GM18873 (cell line): ENCODE measurements at regions not wholly inside any gene's neighbourhood (a gene's known extent, or its start where the extent isn't known, plus 50 kb on each side); places are given as distances from the start of the nearest gene placed in this dataset.

Experiments
- ATAC-seq: cut with Tn5 transposase; IDR thresholded peaks from one replicate; pipeline ENCODE4 v1.9.1; 2021; ENCODE audit warnings: mild to moderate bottlenecking, moderate library complexity, moderate number of reproducible peaks; ENCODE audit not compliant: unreplicated experiment, low FRiP score

DNA sequence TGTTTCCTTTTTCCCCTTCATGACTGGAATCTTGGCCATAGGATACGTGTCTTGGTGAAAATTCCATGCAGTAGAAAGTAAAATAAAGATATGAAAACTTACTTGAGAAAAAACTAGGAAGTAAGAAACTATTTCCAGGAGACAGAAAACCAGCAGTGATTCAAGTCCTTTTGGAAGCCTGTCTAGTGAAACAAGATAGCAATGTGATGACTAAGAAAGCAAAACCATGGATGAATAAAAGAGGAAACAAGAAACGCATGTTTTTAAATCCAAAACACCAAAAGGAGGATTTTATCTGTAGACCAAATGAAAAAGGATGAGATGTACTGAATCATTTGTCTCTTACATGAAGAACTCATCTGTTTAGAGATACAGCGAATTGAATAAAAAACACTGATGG is 1430.0 kb downstream of the ARAP2 start:
- ATAC-seq = no peak

DNA sequence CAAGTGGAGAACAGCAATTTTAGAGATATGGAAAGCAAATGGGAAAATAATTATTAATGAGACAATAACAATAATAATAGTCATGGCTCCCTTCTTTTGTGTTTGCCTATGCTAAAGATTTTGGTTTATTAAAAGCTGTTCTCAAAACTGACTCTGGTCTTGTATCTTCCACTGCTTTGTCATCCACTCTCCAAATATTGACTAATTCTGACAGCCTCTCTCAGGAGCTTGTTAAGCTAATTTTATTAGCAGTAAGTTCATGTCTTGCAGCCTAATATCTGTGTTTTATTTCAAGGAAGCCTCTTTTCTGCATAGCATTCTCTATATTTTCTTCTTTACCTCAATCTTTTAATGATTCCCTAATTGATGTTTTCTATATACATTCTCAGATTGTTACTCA is 1419.8 kb downstream of the ARAP2 start:
- ATAC-seq = no peak

DNA sequence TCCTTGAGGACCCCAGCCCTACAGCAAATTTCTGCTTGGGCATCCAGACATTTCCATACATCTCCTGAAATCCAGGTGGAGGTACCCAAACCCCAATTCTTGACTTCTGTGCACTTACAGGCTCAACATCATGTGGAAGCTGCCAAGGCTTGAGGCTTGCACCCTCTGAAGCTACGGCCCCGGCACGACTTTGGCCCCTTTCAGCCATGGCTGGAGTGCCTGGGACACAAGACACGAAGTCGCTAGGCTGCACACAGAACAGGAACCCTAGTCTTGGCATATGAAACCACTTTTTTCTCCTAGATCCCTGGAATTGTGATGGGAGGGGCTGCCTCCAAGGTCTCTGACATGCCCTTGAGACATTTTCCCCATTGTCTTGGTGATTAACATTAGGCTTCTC is 1417.7 kb downstream of the ARAP2 start:
- ATAC-seq = no peak

DNA sequence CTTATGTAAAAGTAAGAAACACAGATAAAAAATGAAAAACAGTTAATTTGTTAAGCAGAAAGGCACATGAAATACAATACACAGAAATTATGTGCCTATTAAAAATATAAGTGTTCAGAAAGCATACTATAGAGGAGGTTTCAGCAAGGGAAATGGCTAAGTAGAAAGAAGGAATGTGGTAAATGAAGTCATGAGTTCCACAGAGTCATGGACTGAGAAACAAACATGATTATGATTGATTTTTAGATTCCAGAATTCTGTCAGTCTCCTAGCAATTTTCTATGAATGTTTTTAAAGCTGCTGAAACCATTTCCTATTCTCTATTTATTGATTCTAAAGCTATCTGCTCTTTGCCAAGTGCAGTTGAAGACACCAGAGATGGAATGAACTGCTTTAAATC is 1398.4 kb downstream of the ARAP2 start:
- ATAC-seq = no peak

DNA sequence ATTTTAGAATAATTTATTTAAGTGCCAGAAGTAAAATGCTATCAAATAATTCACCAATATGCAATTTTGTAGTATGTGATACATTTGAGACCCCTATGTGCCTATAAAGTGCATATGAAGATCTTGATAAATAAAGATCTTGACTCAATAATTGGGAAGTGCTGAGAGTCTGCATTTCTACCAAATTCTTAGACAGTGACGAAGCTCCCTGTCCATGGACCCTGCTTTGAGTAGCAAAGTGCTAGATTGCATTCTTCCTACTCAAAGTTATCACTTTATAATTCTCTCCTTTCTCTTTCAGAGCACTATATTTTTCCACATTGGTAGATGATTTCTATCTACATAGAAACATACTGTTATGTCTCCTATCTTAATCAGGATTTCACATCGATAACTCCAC is 1393.9 kb downstream of the ARAP2 start:
- no peak for ATAC-seq

DNA sequence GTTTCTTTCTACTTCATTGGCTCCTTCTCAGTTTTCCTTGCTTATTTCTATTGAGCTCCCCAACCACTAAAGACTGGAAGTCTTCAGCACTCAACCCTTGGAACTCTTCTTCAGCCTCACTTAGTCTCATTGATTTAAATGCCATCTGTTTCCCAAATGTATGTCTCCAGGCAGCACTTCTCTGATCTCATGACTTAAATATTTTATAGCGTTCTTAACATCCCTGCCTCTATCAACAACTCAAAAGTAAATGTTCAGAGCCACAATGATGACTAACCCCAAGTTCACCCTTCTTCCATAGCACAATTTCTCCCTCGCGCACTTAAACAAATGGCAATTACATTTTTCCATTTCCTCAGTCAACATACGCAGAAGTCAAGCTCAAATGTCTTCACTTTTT is 1393.3 kb downstream of the ARAP2 start:
- ATAC-seq = no peak

DNA sequence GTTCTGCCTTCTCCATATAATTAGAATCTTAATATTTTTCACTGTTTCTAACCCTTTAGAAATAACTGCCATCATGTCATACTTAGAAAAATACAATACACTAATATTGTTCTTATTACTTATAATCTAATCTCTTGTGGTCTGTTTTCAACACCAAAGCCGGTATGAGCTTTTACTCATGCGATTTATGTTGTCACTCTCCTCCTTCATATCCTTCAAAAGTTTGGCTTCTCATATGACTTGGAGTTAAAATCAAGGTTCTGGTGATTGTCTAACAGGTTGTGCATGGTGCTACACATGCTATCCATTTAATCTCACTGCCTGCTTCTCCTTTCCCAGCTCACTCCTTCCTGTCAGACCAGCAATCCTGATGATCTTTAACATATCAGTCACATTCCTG is 1392.9 kb downstream of the ARAP2 start:
- no peak for ATAC-seq

DNA sequence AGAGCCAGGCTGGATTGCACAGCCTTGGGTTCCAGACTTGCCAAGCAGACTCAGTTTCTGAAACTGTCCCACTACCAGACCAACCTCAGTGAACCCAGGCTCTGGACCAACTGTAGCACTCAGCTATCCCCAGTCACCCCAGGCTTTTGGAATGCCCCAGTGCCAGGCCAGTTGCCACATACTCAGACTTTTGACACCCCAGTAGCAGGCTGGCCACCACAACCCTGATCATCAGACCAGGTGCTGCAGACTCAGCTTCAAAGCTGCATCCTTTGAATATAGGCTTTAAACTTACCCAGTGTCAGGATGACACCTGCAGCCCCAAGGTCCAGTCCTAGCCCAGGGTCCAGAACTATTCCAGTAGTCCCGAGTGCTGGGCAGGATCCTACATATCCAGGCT is 1389.9 kb downstream of the ARAP2 start:
- no peak for ATAC-seq

DNA sequence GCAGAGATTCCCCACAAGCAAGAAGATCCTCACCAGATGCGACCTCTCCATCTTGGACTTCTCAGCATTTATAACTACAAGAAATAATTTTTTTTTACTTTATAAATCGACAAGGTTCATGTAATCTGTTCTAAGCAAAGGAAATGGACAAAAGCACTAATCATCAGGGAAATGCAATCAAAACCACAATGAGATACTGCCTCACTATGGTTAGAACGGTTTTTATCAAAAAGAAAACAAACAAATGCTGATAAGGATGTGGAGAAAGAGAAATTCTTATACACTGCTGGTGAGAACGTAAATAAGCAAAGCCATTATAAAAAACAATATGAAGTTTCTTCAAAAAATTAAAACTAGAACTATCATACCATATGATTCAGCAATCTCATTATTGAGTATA is 1382.6 kb downstream of the ARAP2 start:
- no peak for ATAC-seq

DNA sequence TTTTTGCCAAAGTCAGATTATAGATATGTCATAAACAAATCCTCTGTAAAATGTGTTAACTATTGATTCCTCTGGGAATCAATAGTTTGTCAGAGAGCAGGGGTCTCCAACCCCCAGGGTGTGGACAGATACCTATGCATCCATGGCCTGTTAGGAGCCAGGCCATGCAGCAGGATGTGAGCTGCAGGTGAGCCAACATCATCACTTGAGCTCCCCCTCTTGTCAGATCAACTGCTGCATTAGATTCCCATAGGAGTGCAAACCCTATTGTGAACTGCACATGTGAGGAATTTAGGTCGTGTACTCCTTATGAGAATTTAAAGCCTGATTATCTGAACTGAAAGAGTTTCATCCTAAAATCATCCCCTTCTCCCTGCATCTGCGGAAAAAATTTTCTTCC is 1365.4 kb downstream of the ARAP2 start:
- ATAC-seq = no peak

DNA sequence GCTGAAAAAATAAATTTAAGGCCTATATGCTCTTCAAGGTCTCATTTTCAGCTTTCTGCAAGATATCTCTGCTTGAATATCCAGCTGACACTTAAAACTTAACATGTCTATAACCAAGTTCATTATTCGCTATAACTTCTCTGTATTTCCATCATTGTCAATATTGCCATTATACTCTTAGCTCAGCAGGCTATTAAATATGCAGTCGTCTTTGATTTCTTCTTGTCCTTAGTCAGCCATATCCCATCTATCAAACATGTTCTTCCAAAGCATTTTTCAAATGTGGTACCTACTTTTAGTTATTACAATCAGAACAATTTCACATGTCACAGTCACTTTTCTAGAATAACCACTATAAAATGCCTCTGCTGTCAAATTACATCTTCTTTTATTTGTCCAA is 1364.1 kb downstream of the ARAP2 start:
- ATAC-seq = no peak

DNA sequence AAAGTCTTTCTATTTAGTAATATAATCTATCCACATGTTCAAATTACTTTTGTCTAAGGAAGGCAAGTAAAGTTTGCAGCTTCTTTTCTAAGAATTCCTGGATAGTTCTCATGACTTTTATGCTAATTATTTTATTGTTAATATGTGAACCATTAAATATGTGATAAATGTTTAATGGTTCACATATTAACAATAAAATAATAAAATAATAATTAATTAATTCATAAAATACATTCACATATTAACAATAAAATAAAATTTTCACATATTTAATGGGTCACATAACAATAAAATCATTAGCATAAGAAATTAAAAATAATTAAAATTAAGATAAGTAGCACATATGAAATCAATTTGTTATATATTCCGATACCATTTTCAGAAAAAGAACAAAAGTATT is 1352.4 kb downstream of the ARAP2 start:
- ATAC-seq = no peak

DNA sequence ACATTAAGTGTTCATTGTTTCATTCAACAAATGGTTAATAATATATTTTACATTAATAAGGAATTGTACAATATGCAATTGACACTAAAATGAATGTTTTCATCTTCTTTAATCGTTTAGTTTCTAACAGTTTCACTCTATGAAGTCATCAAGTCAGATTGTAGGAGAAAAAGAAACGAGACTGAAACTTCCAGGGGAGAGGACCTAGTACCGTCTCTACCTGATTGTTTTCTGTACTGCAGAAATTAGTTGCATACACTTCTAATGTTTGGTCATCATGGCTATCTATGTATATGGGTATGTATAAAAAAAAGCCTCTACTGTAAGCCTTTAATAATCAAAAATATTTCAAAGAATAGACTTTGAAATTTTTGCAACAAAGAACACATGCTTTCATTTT is 1350.9 kb downstream of the ARAP2 start:
- ATAC-seq = no peak

DNA sequence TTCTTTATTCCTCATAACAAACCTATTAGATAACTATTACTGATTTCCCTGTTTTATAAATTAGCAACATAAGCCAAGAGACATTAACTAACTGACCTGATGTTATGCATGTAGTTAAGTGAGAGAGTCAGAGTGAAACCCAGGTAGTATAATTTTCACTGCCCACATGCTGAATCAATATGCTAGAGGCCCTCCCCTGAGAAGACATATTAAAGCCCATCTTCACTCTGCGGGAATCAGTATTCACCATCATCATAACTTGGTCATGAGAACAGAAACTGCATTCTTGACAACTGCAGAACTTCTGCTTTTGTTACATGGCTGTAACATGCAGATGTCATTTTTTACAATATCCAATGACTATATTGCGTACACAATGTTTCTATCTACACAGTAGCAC is 1324.3 kb downstream of the ARAP2 start:
- ATAC-seq = no peak

DNA sequence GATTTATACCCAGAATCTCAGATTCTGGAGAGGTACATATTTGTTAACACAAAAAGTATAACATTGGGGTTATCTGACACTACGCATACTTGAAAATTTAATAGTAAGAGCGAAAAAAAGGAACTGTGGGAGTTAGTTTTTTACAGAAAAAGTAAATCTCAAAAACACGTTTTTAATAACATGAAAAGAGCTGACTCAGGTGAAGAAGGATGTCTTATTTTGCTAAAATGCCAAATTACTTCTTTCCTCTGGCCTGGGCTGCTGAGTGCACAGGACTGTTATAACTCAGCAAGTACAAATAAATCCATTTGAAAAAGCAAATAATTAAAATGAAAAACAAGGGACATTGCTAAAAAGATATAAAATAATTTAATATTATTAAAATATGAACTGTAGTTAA is 1322.9 kb downstream of the ARAP2 start:
- no peak for ATAC-seq

DNA sequence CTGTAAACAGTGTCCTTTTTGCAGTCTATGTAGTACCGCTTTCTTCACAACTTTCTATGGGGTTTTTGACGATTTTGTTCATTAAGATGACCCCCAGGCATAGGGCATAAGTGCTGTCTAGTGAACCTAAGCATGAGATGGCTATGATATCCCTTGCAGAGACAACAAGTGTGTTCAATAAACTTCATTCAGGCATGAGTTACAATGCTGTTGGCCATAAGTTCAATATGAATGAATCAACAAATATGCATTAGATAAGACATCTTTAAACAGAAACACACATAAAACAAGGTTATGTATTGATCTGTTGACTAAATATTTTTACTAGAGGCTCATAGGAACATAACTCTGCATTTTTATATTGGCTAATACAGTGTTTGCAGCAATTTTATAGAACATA is 1322.0 kb downstream of the ARAP2 start:
- no peak for ATAC-seq

DNA sequence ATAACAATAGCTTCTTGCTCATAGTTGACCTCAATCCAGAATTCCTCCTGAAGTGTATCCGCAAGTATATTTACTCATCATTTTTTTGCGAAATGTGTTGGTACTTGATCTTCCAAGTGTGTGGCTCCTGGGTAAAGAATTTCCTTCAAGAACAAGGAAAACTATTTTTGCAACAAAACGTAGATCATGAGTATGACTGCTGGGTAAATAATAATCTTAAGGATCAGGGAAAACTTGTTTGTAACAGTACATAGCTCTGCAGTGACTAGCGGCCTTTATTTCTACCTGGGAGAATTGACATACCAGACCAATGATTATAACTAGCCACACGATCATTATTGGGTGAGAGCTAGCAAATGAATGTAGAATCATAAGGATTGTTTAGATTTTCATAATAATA is 1311.7 kb downstream of the ARAP2 start:
- ATAC-seq = no peak

DNA sequence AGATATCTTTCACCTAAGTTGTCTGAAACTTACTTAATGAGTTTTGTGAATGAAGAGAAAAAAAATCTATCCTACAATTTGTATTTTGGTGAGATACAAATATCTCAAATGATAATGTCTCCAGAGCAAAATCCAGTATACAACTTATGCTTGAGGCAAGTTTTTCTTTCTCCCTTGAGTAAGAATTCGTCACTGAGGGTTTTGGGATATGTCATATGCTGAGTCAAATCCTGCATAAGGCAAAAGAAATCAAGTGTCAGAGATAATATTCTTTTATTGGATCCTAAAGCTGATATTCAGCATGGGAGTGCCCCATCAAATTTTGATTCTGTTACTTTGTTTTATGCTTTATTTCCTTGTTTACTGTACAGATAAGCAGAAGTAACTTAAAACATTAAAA is 1308.6 kb downstream of the ARAP2 start:
- ATAC-seq = no peak

DNA sequence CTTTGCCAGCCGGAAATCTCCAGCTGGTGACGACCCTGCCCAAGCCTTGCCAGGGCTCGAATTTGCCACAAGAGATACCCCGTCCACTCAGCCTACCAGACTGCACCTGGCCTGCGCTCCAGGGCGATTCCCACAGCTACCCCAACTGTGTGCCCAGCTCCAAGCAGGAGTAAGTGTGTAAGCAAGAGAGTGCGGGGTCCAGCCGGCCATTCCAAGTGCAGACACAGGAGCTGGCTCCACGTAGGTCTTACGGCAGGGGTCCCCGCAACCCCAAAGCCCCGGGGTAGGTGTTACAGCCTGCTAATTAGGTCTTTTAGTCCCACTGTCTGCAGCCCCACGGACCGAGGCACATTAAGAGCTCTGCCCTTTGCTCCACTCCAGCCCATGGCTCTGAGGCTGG is 1305.2 kb downstream of the ARAP2 start:
- ATAC-seq = no peak

DNA sequence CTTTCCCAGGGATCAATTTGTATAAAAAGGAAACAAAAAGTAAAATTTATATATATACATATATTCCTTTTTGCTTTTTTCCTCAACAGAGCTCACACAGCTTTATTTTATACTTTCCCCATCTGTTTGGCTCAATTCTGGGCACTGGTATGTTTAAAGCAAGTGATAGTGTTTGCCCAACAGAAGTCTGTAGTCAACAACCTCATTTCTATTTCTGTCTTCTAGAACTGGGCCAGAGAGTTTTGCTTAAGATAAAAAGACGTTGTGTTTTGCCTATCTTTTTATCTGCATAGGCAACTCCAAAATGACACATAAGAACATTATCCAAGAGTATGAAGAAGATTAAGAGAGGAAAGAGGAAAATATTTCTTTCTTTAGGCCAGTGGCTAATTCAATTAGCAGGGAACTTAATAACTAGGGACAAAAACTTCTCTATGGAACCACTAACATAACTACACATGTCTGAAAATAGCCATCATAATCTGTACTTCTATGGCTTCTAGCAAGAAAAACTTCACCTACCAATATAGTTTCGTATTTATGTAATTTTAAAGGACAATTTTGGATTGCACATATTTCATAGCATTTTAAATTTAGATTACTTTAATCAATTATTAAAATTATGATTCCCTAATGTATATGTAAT is 1300.5 kb downstream of the ARAP2 start:
- ATAC-seq = no peak

DNA sequence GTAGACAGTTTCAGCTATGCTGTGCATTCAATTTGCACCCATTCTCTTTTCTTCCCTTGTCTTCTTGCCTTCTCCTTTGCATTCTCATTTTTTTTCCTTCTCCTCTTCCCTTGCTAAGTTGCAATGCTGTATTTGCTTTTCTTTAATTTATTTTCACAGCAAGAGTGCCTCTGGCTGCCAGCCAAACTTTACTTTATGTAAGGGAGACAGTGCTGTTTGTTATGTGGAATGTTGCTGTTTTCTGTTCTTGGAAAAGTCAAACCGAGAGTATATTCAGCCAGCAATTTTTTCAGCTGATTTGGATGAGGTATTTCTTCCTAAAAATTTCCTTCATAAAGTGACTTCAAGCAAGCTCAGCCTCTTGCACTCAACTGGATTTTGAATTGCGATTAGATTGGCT is 1293.4 kb downstream of the ARAP2 start:
- ATAC-seq = no peak

DNA sequence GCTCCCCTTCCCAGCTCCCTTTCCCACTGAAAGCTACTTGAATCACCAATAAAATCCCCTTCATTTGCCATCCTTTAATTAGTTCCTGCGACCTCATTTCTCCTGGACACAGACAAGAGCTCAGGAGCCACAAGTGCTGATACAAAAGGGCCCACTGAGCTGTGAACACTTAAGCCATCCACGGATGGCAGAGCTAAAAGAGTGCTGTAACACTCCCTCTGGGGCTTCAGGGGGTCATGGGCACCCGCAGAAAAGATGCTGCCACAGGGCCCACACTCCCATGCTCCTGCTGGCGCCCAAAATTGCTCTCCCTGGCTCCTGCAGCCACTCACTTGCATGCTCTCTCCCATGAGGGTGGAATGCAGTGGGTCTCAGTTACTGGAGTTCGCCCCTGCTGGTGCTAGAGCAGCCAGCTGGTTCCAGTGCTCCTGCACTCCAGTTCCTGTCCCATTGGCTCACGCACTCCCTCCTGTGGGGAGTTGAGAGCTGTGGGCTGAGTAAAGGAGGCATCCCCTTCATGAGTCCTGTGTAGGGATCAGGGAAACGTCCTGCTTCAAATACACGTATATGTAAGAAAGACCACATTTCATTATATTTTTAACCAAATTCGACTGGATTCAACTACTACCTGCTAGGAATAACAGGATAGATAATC is 1291.0 kb downstream of the ARAP2 start:
- ATAC-seq = no peak

DNA sequence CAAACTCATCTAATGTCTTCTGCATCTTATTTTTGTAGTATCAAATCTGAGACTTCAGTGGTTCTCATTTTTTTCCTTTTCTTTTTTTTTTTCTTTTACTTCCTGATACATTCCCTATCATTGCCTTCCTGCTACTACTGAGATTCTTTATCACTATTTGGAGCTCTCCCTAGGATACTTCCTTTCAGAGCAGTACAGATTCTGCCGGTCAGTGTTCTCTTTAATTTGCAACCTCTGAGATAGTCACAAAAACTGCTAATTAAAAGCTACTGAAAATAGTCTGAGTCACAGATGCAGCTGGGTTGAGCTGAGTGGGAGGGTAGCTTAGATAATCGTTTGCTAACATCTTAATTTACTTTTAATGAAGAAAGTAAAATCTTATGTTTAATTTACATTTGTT is 1279.7 kb downstream of the ARAP2 start:
- no peak for ATAC-seq
